Activated CD4-positive, CD25-positive, alpha-beta regulatory T cell (primary cell): ENCODE measurements at regions not wholly inside any gene's neighbourhood (a gene's known extent, or its start where the extent isn't known, plus 50 kb on each side); places are given as distances from the start of the nearest gene placed in this dataset.
"Not testable (repeated sequence)": the region's sequence is repeated elsewhere in the genome, so short reads cannot be mapped to it uniquely, and the experiment has no call there.

Experiments
- DNase-seq, 4 experiments: peaks; one replicate each; lab custom pipeline; 2025; lab: John Stamatoyannopoulos, UW

DNA sequence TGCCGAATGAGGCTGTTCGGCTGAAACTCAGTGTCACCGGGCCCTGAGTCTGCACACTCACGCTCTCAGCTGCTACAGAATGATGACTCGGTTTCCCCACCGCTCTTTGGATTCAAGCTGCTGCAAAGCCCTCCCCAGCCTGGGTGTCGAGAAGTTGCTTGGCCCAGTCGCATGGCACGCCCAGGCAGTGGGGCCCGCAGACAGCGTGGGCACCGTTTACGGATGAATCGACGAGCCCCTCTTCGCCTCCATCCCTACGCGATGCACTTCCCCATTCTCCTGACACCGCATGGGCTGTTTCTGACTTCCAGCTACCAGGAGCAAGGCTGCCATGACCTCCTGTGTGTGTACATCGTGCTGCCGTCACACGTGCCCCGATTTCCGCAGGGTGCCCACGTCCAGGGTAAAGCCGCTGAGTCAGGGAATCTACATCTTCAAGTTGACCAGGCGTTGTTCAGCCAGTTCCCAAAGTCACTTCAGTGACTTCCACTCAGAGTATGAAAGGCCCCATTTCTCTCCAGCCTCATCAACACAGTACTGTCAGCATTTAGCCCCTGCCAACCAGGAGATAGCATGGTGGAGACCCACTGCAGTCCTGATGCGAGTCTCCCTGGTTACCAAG lies 60.3 kb upstream of the GPC1 start:
- DNase-seq = no peak

DNA sequence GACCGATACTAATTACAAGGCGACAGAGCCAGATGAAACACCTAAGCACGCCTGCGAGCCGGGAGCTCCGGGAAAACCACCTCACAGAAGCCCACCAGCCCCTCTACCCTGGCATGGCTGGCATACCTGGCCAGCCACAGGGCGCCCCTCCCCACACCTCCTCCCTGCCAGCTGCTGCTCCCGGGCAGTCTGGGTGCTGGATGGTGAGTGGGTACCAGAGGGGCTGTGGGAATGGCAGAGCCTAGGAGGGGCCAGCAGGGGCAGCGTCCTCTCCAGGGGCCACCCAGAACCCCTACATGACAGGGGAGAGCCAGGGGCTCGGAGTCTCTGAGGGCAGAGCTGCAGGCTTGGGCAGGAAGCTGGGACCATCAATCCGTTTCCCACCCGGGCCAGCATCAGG lies 58.7 kb upstream of the GPC1 start:
- DNase-seq = no peak

DNA sequence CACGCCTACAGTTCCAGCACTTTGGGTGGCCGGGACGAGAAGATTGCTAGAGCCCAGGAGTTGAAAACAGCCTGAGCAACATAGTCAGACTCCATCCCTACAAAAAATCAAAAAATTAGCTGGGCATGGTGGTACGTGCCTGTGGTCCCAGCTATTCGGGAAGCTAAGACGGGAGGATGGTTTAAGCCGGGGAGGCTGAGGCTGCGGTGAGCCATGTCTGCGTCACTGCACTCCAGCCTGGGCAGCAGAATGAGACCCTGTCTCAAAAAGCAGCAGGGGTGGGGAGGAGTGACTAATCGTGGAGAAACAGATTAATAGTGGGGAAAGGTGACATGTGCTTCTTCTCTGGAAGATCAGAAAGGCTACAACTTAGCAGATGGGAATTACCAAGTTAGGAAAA lies 58.1 kb upstream of the GPC1 start:
- DNase-seq = no peak

DNA sequence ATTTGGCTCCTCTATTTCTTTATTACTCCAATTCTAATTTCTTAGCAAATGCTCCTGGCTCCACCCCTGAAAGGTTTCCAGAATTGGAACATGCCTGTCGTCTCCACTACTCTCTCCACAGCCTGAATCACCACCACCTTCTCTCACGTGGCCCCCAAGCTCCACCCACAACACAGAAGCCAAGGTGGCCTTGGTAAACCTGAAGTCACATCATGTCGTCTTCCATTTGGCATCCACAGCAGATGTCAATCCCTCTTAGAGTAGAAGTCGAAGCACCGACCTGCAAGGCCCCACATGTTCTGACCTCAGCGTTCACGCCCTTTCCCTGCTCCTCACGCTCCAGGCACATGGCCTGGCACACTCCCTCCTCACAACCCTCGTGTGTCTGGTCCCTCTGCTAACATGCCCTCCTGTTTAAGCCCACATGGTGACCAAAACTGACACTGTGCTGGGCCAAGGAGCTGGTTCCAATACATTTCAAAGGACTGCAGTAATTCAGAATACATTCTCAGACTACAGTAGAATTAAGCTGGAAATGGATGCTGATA lies 56.3 kb upstream of the GPC1 start:
- DNase-seq = no peak

DNA sequence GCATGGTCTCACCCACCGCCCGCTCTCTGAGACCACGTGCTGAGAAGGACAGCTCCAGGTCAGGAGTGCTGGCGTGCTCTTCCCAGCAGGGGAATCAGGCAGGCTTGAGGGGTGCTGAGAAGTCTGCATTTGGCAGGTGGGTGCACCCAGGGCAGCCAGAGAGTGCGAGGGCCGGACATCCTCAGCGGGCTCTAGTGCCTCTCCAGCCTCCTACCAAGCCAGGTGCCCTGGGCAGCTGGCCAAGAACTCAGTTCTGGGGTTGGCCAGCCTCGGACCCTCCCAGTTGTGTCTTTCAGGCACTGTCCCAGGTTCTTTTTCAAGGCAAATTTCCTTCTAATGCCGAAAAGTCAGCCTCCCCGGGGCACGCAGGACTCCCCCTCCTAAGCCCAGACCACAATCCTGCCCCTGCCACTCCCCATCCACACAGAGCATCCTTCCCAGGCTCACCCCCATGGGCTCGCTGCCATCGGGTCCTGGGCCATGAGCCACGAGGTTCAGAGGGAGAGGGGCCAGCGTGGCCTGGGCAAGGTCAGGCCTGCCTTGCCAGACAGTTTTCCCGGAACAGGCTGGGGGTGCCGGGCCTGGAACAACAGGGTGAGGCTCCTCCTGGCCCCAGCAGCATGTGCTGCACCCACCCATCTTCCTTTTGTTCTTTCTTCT lies 52.2 kb upstream of the GPC1 start:
- no peak for DNase-seq

DNA sequence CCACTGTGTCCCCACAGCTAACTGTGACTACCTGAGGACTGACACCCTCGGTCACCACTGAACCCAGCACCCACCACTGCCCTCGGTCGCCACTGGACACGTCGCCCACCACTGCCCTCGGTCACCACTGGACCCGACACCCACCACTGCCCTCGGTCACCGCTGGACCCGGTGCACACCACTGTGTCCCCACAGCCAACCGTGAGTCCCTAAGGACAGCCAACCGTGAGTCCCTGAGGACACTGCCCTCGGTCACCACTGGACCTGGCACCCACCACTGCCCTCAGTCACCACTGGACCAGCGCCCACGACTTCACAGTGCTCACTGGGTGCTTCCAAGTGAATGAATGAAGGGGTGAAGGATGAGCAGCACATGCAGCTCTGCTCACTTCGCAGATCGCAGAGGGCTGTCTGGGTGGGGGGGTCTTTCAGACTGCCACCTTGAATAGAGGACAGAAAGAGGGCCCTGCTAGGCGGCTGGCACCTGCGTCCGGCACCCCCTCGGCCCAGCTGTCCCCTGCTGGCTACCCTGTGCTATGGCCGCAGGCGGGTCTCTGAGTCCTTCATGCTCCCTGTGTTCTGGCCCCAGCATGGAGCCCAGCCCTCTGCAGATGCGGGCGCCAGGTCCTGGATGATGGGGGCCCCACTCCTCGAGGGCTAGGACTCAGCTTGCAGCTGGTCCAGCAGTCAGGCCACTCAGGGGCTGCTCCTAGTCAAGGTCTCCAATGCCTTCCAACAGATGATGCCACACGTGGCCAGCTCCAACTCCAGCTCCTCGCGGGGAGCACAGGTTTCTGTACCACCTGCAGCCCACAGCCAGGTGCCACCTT lies 51.4 kb upstream of the GPC1 start:
- no peak for DNase-seq

DNA sequence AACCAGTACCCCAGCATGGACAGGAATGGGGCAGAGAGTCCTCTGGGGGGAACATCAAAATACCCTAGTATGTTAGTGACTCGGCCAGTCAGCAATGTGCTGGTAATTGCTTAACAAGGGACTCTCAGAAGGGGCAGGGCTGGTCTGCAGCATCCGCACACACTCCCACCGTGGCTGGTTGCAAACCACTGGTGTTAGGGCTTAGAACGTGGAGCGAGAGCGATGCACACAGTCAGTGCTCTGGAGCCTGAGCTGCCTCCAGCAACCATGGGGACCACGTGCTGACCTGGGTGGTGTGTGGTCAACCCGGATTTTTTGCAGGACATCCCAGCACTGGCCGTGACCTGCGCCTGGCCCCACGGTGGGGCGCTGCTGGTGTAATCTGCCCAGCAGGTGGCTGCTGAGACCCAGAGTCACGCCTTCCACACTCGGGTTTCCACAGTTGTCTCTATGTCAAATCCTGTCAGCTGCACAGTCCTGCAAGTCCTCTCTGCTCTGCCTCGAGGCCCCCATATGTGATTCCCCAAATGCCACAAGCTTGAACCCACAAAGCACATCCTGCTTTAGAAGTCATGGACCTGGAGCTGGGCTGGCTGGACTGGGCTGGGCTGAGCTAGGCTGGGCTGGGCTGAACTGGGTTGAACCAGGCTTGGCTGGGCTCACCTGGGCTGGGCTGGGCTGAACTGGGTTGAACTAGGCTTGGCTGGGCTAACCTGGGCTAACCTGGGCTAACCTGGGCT lies 50.6 kb upstream of the GPC1 start:
- no peak for DNase-seq

DNA sequence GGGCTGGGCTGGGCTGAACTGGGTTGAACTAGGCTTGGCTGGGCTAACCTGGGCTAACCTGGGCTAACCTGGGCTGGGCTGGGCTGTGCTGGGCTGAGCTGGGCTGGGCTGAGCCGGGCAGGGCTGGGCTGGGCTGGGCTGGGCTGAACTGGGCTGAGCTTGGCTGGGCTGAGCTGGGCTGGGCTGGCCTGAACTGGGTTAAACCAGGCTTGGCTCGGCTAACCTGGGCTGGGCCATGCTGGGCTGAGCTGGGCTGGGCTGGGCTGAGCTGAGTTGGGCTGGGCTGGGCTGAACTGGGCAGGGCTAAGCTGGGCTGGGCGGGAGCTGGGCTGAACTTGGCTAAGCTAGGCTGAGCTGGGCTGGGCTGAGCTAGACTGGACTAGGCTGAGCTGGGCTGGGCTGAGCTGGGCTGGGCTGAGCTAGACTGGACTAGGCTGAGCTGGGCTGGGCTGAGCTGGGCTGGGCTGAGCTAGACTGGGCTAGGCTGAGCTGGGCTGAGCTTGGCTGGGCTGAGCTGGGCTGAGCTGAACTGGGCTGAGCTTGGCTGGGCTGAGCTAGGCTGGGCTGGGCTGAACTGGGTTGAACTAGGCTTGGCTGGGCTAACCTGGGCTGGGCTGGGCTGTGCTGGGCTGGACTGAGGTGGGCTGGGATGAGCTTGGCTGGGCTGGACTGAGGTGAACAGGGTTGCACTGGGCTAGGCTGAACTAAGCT lies 49.9 kb upstream of the GPC1 start:
- DNase-seq = not testable (repeated sequence)
